ENCODE measurements at regions not wholly inside any gene's neighbourhood (a gene's known extent, or its start where the extent isn't known, plus 50 kb on each side); places are given as distances from the start of the nearest gene placed in this dataset.

- TF ChIP-seq CTCF (IDR thresholded peaks at IDR 0.05) (no peak), POLR2A (IDR thresholded peaks at IDR 0.05; ENCODE audit: low read depth) (no peak), POLR2AphosphoS5 (IDR thresholded peaks at IDR 0.05) (no peak), EP300 (IDR thresholded peaks at IDR 0.05) (no peak)
These were observed 157.2 kb upstream of the ERCC6L2 start for GRCh38 chr9:95718263-95718662.
